ENCODE measurements at regions not wholly inside any gene's neighbourhood (a gene's known extent, or its start where the extent isn't known, plus 50 kb on each side); places are given as distances from the start of the nearest gene placed in this dataset.
"Not testable (repeated sequence)": the region's sequence is repeated elsewhere in the genome, so short reads cannot be mapped to it uniquely, and the experiment has no call there.

- Histone ChIP-seq H3K36me3 (ENCODE audit: control insufficient read depth, insufficient read depth, low read length) (no peaks in the 10 kb centered on the region), H3K9me3 (ENCODE audit: control insufficient read depth, low read length) (no peaks in the 10 kb centered on the region), H2AFZ (no peak overlapping the region), H3K4me3 (ENCODE audit: low read depth, low read length) (no peak overlapping the region), H3K27me3 (ENCODE audit: control insufficient read depth, insufficient read depth, low read length) (no peaks in the 10 kb centered on the region), H3K79me2 (no peaks in the 10 kb centered on the region), H3K4me2 (ENCODE audit: low read length) (no peak overlapping the region), H3K4me1 (no peaks in the 10 kb centered on the region), H3K9ac (no peak overlapping the region), H3K27ac (no peak overlapping the region)
- TF ChIP-seq CTCF (IDR thresholded peaks at IDR 0.05) = no peak
Measured at GRCh38 chr3:115401298-115401697, 222.0 kb upstream of the GAP43 start.

- Histone ChIP-seq H3K4me3 (ENCODE audit: low read depth, low read length) (no peak overlapping the region), H3K36me3 (ENCODE audit: control insufficient read depth, insufficient read depth, low read length) (no peaks in the 10 kb centered on the region), H3K27me3 (ENCODE audit: control insufficient read depth, insufficient read depth, low read length) (no peaks in the 10 kb centered on the region), H3K9me3 (ENCODE audit: control insufficient read depth, low read length) (no peaks in the 10 kb centered on the region), H3K4me1 (no peaks in the 10 kb centered on the region), H3K79me2 (no peaks in the 10 kb centered on the region), H3K27ac (no peak overlapping the region), H3K9ac (no peak overlapping the region), H3K4me2 (ENCODE audit: low read length) (no peak overlapping the region), H2AFZ (no peak overlapping the region)
- TF ChIP-seq CTCF (IDR thresholded peaks at IDR 0.05) = no peak
Measured at GRCh38 chr3:115401851-115402501, 221.3 kb upstream of the GAP43 start.

- no peaks in the 10 kb centered on the region for H3K79me2 ChIP-seq
- no peaks in the 10 kb centered on the region for H3K36me3 ChIP-seq (ENCODE audit: control insufficient read depth, insufficient read depth, low read length)
- no peak overlapping the region for H3K4me2 ChIP-seq (ENCODE audit: low read length)
- H2AFZ ChIP-seq = no peak overlapping the region
- H3K27ac ChIP-seq = no peak overlapping the region
- no peak overlapping the region for H3K4me3 ChIP-seq (ENCODE audit: low read depth, low read length)
- no peaks in the 10 kb centered on the region for H3K9me3 ChIP-seq (ENCODE audit: control insufficient read depth, low read length)
- no peaks in the 10 kb centered on the region for H3K4me1 ChIP-seq
- H3K9ac ChIP-seq = no peak overlapping the region
- TF ChIP-seq CTCF (IDR thresholded peaks at IDR 0.05) = no peak
- H3K27me3 ChIP-seq (ENCODE audit: control insufficient read depth, insufficient read depth, low read length) = no peaks in the 10 kb centered on the region
Measured at GRCh38 chr3:115402651-115403050, 220.7 kb upstream of the GAP43 start.

- TF ChIP-seq CTCF (IDR thresholded peaks at IDR 0.05) = no peak
- Histone ChIP-seq H3K27ac (no peak overlapping the region), H3K9ac (no peak overlapping the region)
Measured at GRCh38 chr3:115403786-115404185, 219.5 kb upstream of the GAP43 start.

GRCh38 chr3:115409596-115409995 is 213.7 kb upstream of the GAP43 start:
- Histone ChIP-seq H3K9me3 (ENCODE audit: control insufficient read depth, low read length) (no peaks in the 10 kb centered on the region), H2AFZ (no peak overlapping the region), H3K36me3 (ENCODE audit: control insufficient read depth, insufficient read depth, low read length) (no peaks in the 10 kb centered on the region), H3K9ac (no peak overlapping the region), H3K27ac (no peak overlapping the region), H3K4me3 (ENCODE audit: low read depth, low read length) (no peak overlapping the region), H3K4me2 (ENCODE audit: low read length) (no peak overlapping the region), H3K4me1 (no peaks in the 10 kb centered on the region), H3K79me2 (no peaks in the 10 kb centered on the region), H3K27me3 (ENCODE audit: control insufficient read depth, insufficient read depth, low read length) (no peaks in the 10 kb centered on the region)
- no peak for TF ChIP-seq CTCF (IDR thresholded peaks at IDR 0.05)

More at GRCh38 chr3:115403786-115404185, 219.5 kb upstream of the GAP43 start:
- Histone ChIP-seq H3K4me1 (no peaks in the 10 kb centered on the region), H2AFZ (no peak overlapping the region), H3K36me3 (ENCODE audit: control insufficient read depth, insufficient read depth, low read length) (no peaks in the 10 kb centered on the region), H3K4me2 (ENCODE audit: low read length) (no peak overlapping the region), H3K27me3 (ENCODE audit: control insufficient read depth, insufficient read depth, low read length) (no peaks in the 10 kb centered on the region), H3K4me3 (ENCODE audit: low read depth, low read length) (no peak overlapping the region), H3K79me2 (no peaks in the 10 kb centered on the region), H3K9me3 (ENCODE audit: control insufficient read depth, low read length) (no peaks in the 10 kb centered on the region)

GRCh38 chr3:115414610-115415009 is 208.7 kb upstream of the GAP43 start:
- not testable (repeated sequence) for H3K4me1 ChIP-seq; H3K9ac ChIP-seq; H2AFZ ChIP-seq; H3K4me2 ChIP-seq (ENCODE audit: low read length); H3K79me2 ChIP-seq; H3K27ac ChIP-seq; H3K4me3 ChIP-seq (ENCODE audit: low read depth, low read length); H3K27me3 ChIP-seq (ENCODE audit: control insufficient read depth, insufficient read depth, low read length); H3K36me3 ChIP-seq (ENCODE audit: control insufficient read depth, insufficient read depth, low read length); H3K9me3 ChIP-seq (ENCODE audit: control insufficient read depth, low read length)
